Hematopoietic multipotent progenitor cell treated with erythropoietin and hydrocortisone succinate and interleukin-3 and kit ligand, for 4 days (in vitro differentiated cells): ENCODE measurements at regions not wholly inside any gene's neighbourhood (a gene's known extent, or its start where the extent isn't known, plus 50 kb on each side); places are given as distances from the start of the nearest gene placed in this dataset.

Source experiments
- DNase-seq: peaks from one replicate; pipeline ENCODE4 v3.0.0-alpha.2; 2015

- no peak for DNase-seq
These were observed 328.4 kb downstream of the RAB3C start for GRCh38 chr5:58911270-58911669.

GRCh38 chr5:58912116-58912515, 329.2 kb downstream of the RAB3C start:
- peak; percentile 62 for DNase-seq

- DNase-seq = no peak
These were observed 330.6 kb downstream of the RAB3C start for GRCh38 chr5:58913406-58913990.

GRCh38 chr5:58918021-58918729, 335.3 kb downstream of the RAB3C start:
- no peak for DNase-seq
